HEK293 (cell line): ENCODE measurements at regions not wholly inside any gene's neighbourhood (a gene's known extent, or its start where the extent isn't known, plus 50 kb on each side); places are given as distances from the start of the nearest gene placed in this dataset.

Experiments used
- CTCF ChIA-PET: fragments of 350-600 bp; formaldehyde crosslinking; extraction: SDS; loops from one replicate; lab custom pipeline; 2021; ENCODE audit warnings: antibody characterized with exemption; lab: Yijun Ruan, JAX
- POLR2A ChIA-PET: fragments of 300-600 bp; formaldehyde crosslinking; extraction: SDS; loops from one replicate; lab custom pipeline; 2020; ENCODE audit warnings: antibody characterized with exemption, inconsistent platforms; lab: Yijun Ruan, JAX
- H3K27ac ChIP-seq: fragments of 200-500 bp; sonication (Bioruptor generic); 2 replicates; pipeline ENCODE4 v1.5.1; 2014; ENCODE audit warnings: low read depth, low read length, control low read depth, inconsistent platforms; ENCODE audit errors: extremely low read depth
- H3K36me3 ChIP-seq, 2 experiments: fragments of 200-500 bp in 1 of 2; sonication (Bioruptor generic) in 1 of 2; 1 replicate in 1 of 2; 2 replicates in 1 of 2; pipeline ENCODE4 v1.5.1; 2014 to 2017; ENCODE audit warnings: inconsistent platforms in 2 of 2, low read length in 2 of 2; ENCODE audit not compliant: control insufficient read depth in 2 of 2, insufficient read depth in 1 of 2
- H3K4me1 ChIP-seq: fragments of 200-500 bp; sonication (Bioruptor generic); 2 replicates; pipeline ENCODE4 v1.5.1; 2014; ENCODE audit warnings: mild to moderate bottlenecking, low read length, inconsistent platforms; ENCODE audit not compliant: control insufficient read depth, insufficient read depth
- H3K4me3 ChIP-seq: 2 replicates; pipeline ENCODE4 v1.5.1; 2011; ENCODE audit warnings: low read depth, mild to moderate bottlenecking, control low read depth, low read length, moderate library complexity
- H3K9me3 ChIP-seq: fragments of 200-500 bp; sonication (Bioruptor generic); 2 replicates; pipeline ENCODE4 v1.5.1; 2014; ENCODE audit warnings: low read depth, low read length, inconsistent platforms; ENCODE audit not compliant: control insufficient read depth, insufficient read depth
- KLF10 ChIP-seq: fragments of 450-650 bp; IDR thresholded peaks from 2 replicates; pipeline ENCODE4 v1.5.1; 2018; ENCODE audit warnings: missing biosample characterization, mild to moderate bottlenecking, missing genetic modification characterization
- KLF8 ChIP-seq: fragments of 450-650 bp; formaldehyde crosslinking; IDR thresholded peaks from 2 replicates; pipeline ENCODE4 v1.5.1; 2016; ENCODE audit warnings: missing biosample characterization, missing genetic modification characterization
- ZBTB44 ChIP-seq: fragments of 450-650 bp; IDR thresholded peaks from 2 replicates; pipeline ENCODE4 v1.5.1; 2018; ENCODE audit warnings: missing biosample characterization, mild to moderate bottlenecking, missing genetic modification characterization
- ZNF133 ChIP-seq: fragments of 450-650 bp; formaldehyde crosslinking; IDR thresholded peaks from 2 replicates; pipeline ENCODE4 v1.5.1; 2016; ENCODE audit warnings: missing biosample characterization, missing genetic modification characterization
- ZNF16 ChIP-seq: fragments of 450-650 bp; formaldehyde crosslinking; IDR thresholded peaks from 2 replicates; pipeline ENCODE4 v1.5.1; 2016; ENCODE audit warnings: low read depth, missing biosample characterization, missing genetic modification characterization
- ZNF169 ChIP-seq: fragments of 450-650 bp; formaldehyde crosslinking; IDR thresholded peaks from 2 replicates; pipeline ENCODE4 v1.5.1; 2016; ENCODE audit warnings: missing biosample characterization, missing genetic modification characterization
- ZNF239 ChIP-seq: fragments of 450-650 bp; formaldehyde crosslinking; IDR thresholded peaks from 2 replicates; pipeline ENCODE4 v1.5.1; 2016; ENCODE audit warnings: missing biosample characterization, missing genetic modification characterization
- ZNF266 ChIP-seq: fragments of 450-650 bp; formaldehyde crosslinking; IDR thresholded peaks from 2 replicates; pipeline ENCODE4 v1.5.1; 2016; ENCODE audit warnings: missing biosample characterization, missing genetic modification characterization, low read depth
- ZNF274 ChIP-seq, 2 experiments: fragments of 200-500 bp in 1 of 2; fragments of 450-650 bp in 1 of 2; sonication (Bioruptor generic) in 1 of 2; formaldehyde crosslinking in 1 of 2; IDR thresholded peaks; 2 replicates each; pipeline versions ENCODE4 v1.5.1 to v1.6.1; 2014 to 2016; ENCODE audit warnings: borderline replicate concordance in 1 of 2, inconsistent platforms in 1 of 2, low read length in 1 of 2, missing biosample characterization in 1 of 2, missing genetic modification characterization in 1 of 2
- ZNF335 ChIP-seq: fragments of 450-650 bp; formaldehyde crosslinking; conservative IDR thresholded peaks from 2 replicates; pipeline ENCODE4 v1.5.1; 2016; ENCODE audit warnings: missing biosample characterization, missing genetic modification characterization
- ZNF449 ChIP-seq: fragments of 450-650 bp; formaldehyde crosslinking; IDR thresholded peaks from 2 replicates; pipeline ENCODE4 v1.5.1; 2017; ENCODE audit warnings: missing biosample characterization, mild to moderate bottlenecking, missing genetic modification characterization, moderate library complexity
- ZNF544 ChIP-seq: fragments of 450-650 bp; formaldehyde crosslinking; IDR thresholded peaks from 2 replicates; pipeline ENCODE4 v1.5.0; 2017; ENCODE audit warnings: missing biosample characterization, missing genetic modification characterization
- ZNF555 ChIP-seq: fragments of 450-650 bp; formaldehyde crosslinking; conservative IDR thresholded peaks from 2 replicates; pipeline ENCODE4 v1.5.1; 2017; ENCODE audit warnings: missing biosample characterization, mild to moderate bottlenecking, missing genetic modification characterization, inconsistent platforms
- ZSCAN18 ChIP-seq: fragments of 450-650 bp; formaldehyde crosslinking; IDR thresholded peaks from 2 replicates; pipeline ENCODE4 v1.5.1; 2016; ENCODE audit warnings: missing biosample characterization, missing genetic modification characterization
- TF ChIP-seq, protein P1 (sequence below): fragments of 450-650 bp; formaldehyde crosslinking; IDR thresholded peaks from 2 replicates; pipeline ENCODE4 v1.5.1; 2016; ENCODE audit warnings: missing biosample characterization, missing genetic modification characterization
- TF ChIP-seq, protein P2 (sequence below): IDR thresholded peaks from 2 replicates; pipeline ENCODE4 v1.6.1; 2011; ENCODE audit warnings: mild to moderate bottlenecking, low read depth, low read length, borderline replicate concordance
- TF ChIP-seq, protein P3 (sequence below): fragments of 450-650 bp; formaldehyde crosslinking; IDR thresholded peaks from 2 replicates; pipeline ENCODE4 v1.5.1; 2016; ENCODE audit warnings: missing biosample characterization, missing genetic modification characterization

DNA sequence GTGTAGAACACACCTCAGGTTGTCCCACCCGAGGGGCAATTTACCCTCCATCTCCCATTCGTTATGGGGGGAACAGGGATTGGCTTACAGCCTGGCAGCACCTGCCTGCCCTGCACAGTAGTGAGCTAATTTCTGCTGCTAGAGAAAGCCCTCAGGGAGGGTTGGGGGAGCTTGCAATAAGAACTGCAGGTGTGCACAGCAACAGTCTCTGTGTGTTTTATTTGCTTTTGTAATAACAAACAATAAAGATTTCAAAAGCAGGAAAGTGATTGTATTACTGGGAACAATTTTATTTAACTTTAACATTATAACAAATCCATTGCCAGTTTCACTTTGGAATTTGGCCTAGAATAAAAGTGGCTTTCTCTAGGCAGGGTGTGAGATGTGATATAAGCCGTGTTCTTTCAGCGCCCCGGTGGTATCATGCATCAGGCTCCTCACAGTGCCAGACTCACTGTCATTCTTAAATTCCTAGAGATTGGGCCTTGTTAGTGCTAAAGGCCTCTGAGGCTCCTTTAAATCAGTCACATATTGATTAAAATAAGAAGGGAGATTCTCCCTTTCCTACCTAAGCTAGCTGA lies 81.1 kb downstream of the RMI1 start:
- H3K4me1 ChIP-seq: no peaks in the 10 kb centered on the region
- no peaks in the 10 kb centered on the region for H3K36me3 ChIP-seq
- TF ChIP-seq ZBTB44 (tag by site-specific recombination) (no peak), ZNF544 (no peak), ZNF266 (tag by site-specific recombination) (no peak)
- TF ChIP-seq, protein P1, sequence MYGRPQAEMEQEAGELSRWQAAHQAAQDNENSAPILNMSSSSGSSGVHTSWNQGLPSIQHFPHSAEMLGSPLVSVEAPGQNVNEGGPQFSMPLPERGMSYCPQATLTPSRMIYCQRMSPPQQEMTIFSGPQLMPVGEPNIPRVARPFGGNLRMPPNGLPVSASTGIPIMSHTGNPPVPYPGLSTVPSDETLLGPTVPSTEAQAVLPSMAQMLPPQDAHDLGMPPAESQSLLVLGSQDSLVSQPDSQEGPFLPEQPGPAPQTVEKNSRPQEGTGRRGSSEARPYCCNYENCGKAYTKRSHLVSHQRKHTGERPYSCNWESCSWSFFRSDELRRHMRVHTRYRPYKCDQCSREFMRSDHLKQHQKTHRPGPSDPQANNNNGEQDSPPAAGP (tag by site-specific recombination): no peak
- ChIA-PET POLR2A (no interaction called here), CTCF (no interaction called here)
- no peak overlapping the region for H3K27ac ChIP-seq
- no peaks in the 10 kb centered on the region for H3K9me3 ChIP-seq
- no peak overlapping the region for H3K4me3 ChIP-seq

- no peaks in the 10 kb centered on the region for H3K36me3 ChIP-seq
- ChIA-PET POLR2A (no interaction called here), CTCF (no interaction called here)
- H3K4me3 ChIP-seq: no peak overlapping the region
- no peaks in the 10 kb centered on the region for H3K9me3 ChIP-seq
- no peak for TF ChIP-seq ZNF169 (tag by site-specific recombination)
- TF ChIP-seq ZNF335 (tag by site-specific recombination): no peak
- TF ChIP-seq, protein P2, sequence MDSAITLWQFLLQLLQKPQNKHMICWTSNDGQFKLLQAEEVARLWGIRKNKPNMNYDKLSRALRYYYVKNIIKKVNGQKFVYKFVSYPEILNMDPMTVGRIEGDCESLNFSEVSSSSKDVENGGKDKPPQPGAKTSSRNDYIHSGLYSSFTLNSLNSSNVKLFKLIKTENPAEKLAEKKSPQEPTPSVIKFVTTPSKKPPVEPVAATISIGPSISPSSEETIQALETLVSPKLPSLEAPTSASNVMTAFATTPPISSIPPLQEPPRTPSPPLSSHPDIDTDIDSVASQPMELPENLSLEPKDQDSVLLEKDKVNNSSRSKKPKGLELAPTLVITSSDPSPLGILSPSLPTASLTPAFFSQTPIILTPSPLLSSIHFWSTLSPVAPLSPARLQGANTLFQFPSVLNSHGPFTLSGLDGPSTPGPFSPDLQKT: no peak
- TF ChIP-seq ZNF239 (tag by site-specific recombination): no peak
- TF ChIP-seq ZNF555: no peak
- no peak for TF ChIP-seq ZSCAN18
- TF ChIP-seq ZNF274 (IDR thresholded peaks at IDR 0.05; ENCODE audit: low read length): no peak
- TF ChIP-seq ZNF274 (tag by site-specific recombination; IDR thresholded peaks at IDR 0.05; ENCODE audit: borderline replicate concordance): no peak
- TF ChIP-seq, all 188 proteins: peak for 0
- Histone ChIP-seq H3K4me1 (no peaks in the 10 kb centered on the region), H3K27ac (no peak overlapping the region)
These were observed 81.9 kb downstream of the RMI1 start for GRCh38 chr9:84062538-84062937.

GRCh38 chr9:84067821-84068220 lies 87.2 kb downstream of the RMI1 start:
- Histone ChIP-seq H3K9me3 (no peaks in the 10 kb centered on the region), H3K27ac (no peak overlapping the region), H3K4me1 (no peaks in the 10 kb centered on the region), H3K36me3 (no peaks in the 10 kb centered on the region), H3K4me3 (no peak overlapping the region)
- ChIA-PET CTCF (interaction anchor here (0.6 kb wide), 2 partner anchors 147 to 389 kb away, joined by 3 read pairs; no protein-coding TSS in a partner anchor), POLR2A (no interaction called here)
- TF ChIP-seq KLF8 (tag by site-specific recombination) (no peak), ZNF133 (tag by site-specific recombination) (no peak), ZNF449 (tag by site-specific recombination) (no peak), ZNF16 (no peak), ZNF274 (IDR thresholded peaks at IDR 0.05; ENCODE audit: low read length) (no peak), ZNF274 (tag by site-specific recombination; IDR thresholded peaks at IDR 0.05; ENCODE audit: borderline replicate concordance) (no peak), KLF10 (tag by site-specific recombination) (no peak)
- TF ChIP-seq, protein P3, sequence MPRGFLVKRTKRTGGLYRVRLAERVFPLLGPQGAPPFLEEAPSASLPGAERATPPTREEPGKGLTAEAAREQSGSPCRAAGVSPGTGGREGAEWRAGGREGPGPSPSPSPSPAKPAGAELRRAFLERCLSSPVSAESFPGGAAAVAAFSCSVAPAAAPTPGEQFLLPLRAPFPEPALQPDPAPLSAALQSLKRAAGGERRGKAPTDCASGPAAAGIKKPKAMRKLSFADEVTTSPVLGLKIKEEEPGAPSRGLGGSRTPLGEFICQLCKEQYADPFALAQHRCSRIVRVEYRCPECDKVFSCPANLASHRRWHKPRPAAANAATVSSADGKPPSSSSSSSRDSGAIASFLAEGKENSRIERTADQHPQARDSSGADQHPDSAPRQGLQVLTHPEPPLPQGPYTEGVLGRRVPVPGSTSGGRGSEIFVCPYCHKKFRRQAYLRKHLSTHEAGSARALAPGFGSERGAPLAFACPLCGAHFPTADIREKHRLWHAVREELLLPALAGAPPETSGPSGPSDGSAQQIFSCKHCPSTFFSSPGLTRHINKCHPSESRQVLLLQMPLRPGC (tag by site-specific recombination): no peak
